SU-DHL-6 (cell line): ENCODE measurements at regions not wholly inside any gene's neighbourhood (a gene's known extent, or its start where the extent isn't known, plus 50 kb on each side); places are given as distances from the start of the nearest gene placed in this dataset.

ENCODE experiments used
- H2AFZ ChIP-seq: fragments of 200-600 bp; sonication (generic); 2 replicates; pipeline ENCODE4 v1.6.1; 2014; ENCODE audit warnings: low read depth, mild to moderate bottlenecking, moderate library complexity, mixed read lengths, antibody characterized with exemption, low read length; ENCODE audit not compliant: severe bottlenecking
- H3F3A ChIP-seq: fragments of 200-600 bp; shearing (Covaris generic); 2 replicates; pipeline ENCODE4 v1.6.0; 2016; ENCODE audit warnings: antibody characterized with exemption, mild to moderate bottlenecking; ENCODE audit not compliant: insufficient read depth
- H3K27ac ChIP-seq: fragments of 200-600 bp; sonication (generic); 2 replicates; pipeline ENCODE4 v1.5.1; 2016; ENCODE audit warnings: low read depth, mild to moderate bottlenecking, low read length, moderate library complexity, mixed read lengths
- H3K27me3 ChIP-seq: fragments of 200-600 bp; sonication (generic), shearing (Covaris generic); 2 replicates; pipeline ENCODE4 v1.6.0; 2014; ENCODE audit warnings: mild to moderate bottlenecking, low read length
- H3K36me3 ChIP-seq: fragments of 200-600 bp; sonication (generic); 2 replicates; pipeline ENCODE4 v1.6.1; 2014; ENCODE audit warnings: mild to moderate bottlenecking, low read length, mixed read lengths
- H3K4me2 ChIP-seq: fragments of 300-600, 200-600 bp; shearing (Covaris generic), sonication (generic); 2 replicates; pipeline ENCODE4 v1.6.0; 2014; ENCODE audit warnings: low read length, low read depth, mild to moderate bottlenecking; ENCODE audit not compliant: poor library complexity, severe bottlenecking
- H3K4me3 ChIP-seq: fragments of 200-600 bp; sonication (generic); 2 replicates; pipeline ENCODE4 v1.5.1; 2014; ENCODE audit warnings: antibody characterized with exemption, low read length, mild to moderate bottlenecking, mixed read lengths; ENCODE audit not compliant: insufficient read depth, poor library complexity, severe bottlenecking
- H3K79me2 ChIP-seq: fragments of 200-600 bp; sonication (generic); 2 replicates; pipeline ENCODE4 v1.6.1; 2014; ENCODE audit warnings: mild to moderate bottlenecking, low read length, moderate library complexity; ENCODE audit not compliant: insufficient read depth
- H3K9ac ChIP-seq: fragments of 200-600 bp; sonication (generic); 2 replicates; pipeline ENCODE4 v1.7.0; 2014; ENCODE audit warnings: mild to moderate bottlenecking, low read length
- H3K9me2 ChIP-seq: fragments of 200-600 bp; sonication (generic); replicated peaks from 2 replicates; pipeline ENCODE4 v1.6.1; 2014; ENCODE audit warnings: low read length; ENCODE audit not compliant: insufficient read depth
- H3K9me3 ChIP-seq: fragments of 200-600 bp; sonication (generic); 2 replicates; pipeline ENCODE4 v1.6.1; 2014; ENCODE audit warnings: low read length, mixed read lengths; ENCODE audit not compliant: insufficient read depth
- H4K20me1 ChIP-seq: fragments of 200-600 bp; sonication (generic); 2 replicates; pipeline ENCODE4 v1.6.1; 2014; ENCODE audit warnings: low read depth, mild to moderate bottlenecking, antibody characterized with exemption, low read length, moderate library complexity, mixed read lengths
- CTCF ChIP-seq: fragments of 200-600 bp; sonication (generic); IDR thresholded peaks from one replicate; pipeline ENCODE4 v1.5.1; 2017; ENCODE audit warnings: antibody characterized with exemption, mild to moderate bottlenecking, low read length, moderate library complexity; ENCODE audit not compliant: insufficient read depth, poor library complexity, severe bottlenecking
- EZH2phosphoT487 ChIP-seq: fragments of 200-600 bp; sonication (generic), shearing (Covaris generic); conservative IDR thresholded peaks from 2 replicates; pipeline ENCODE4 v1.6.1; 2018; ENCODE audit warnings: mild to moderate bottlenecking, antibody characterized with exemption, low read length, moderate library complexity, mixed read lengths

GRCh38 chr16:51922476-51922875 lies 624.5 kb downstream of the TOX3 start:
- H4K20me1 ChIP-seq: no peaks in the 10 kb centered on the region
- H2AFZ ChIP-seq: no peak overlapping the region
- TF ChIP-seq CTCF (no peak), EZH2phosphoT487 (no peak)

GRCh38 chr16:51919736-51920135 lies 627.2 kb downstream of the TOX3 start:
- Histone ChIP-seq H3K4me2 (no peak overlapping the region), H4K20me1 (no peaks in the 10 kb centered on the region), H2AFZ (no peak overlapping the region), H3K4me3 (no peak overlapping the region), H3K27ac (no peak overlapping the region), H3K9me3 (no peaks in the 10 kb centered on the region), H3K36me3 (no peaks in the 10 kb centered on the region), H3K9me2 (no peaks in the 10 kb centered on the region; the same call in 1 of the 2 replicates), H3F3A (no peaks in the 10 kb centered on the region), H3K9ac (no peak overlapping the region), H3K27me3 (no peaks in the 10 kb centered on the region), H3K79me2 (no peaks in the 10 kb centered on the region)
- no peak for TF ChIP-seq CTCF
- no peak for TF ChIP-seq EZH2phosphoT487

More at GRCh38 chr16:51922476-51922875, 624.5 kb downstream of the TOX3 start:
- H3K9ac ChIP-seq: no peak overlapping the region
- no peaks in the 10 kb centered on the region for H3K9me3 ChIP-seq
- no peak overlapping the region for H3K4me3 ChIP-seq
- H3K4me2 ChIP-seq: no peak overlapping the region
- H3F3A ChIP-seq: no peaks in the 10 kb centered on the region
- no peaks in the 10 kb centered on the region for H3K27me3 ChIP-seq
- no peak overlapping the region for H3K27ac ChIP-seq
- no peaks in the 10 kb centered on the region for H3K36me3 ChIP-seq
- no peaks in the 10 kb centered on the region for H3K79me2 ChIP-seq
- H3K9me2 ChIP-seq: no peaks in the 10 kb centered on the region

- Histone ChIP-seq H3K9me2 (no peaks in the 10 kb centered on the region; the same call in 1 of the 2 replicates), H3K27me3 (no peaks in the 10 kb centered on the region), H3K9me3 (no peaks in the 10 kb centered on the region), H3K4me3 (no peak overlapping the region), H4K20me1 (no peaks in the 10 kb centered on the region), H3K4me2 (no peak overlapping the region), H3F3A (no peaks in the 10 kb centered on the region), H2AFZ (no peak overlapping the region), H3K36me3 (no peaks in the 10 kb centered on the region), H3K27ac (no peak overlapping the region), H3K9ac (no peak overlapping the region), H3K79me2 (no peaks in the 10 kb centered on the region)
- TF ChIP-seq CTCF (no peak), EZH2phosphoT487 (no peak)
Observed at GRCh38 chr16:51916814-51917213, 630.1 kb downstream of the TOX3 start.
